OCI-LY7 (cell line): ENCODE measurements at regions not wholly inside any gene's neighbourhood (a gene's known extent, or its start where the extent isn't known, plus 50 kb on each side); places are given as distances from the start of the nearest gene placed in this dataset.

Experiments
- EZH2phosphoT487 ChIP-seq: fragments of 200-600 bp; sonication (generic); IDR thresholded peaks from 2 replicates; pipeline ENCODE4 v1.6.1; 2018; ENCODE audit warnings: low read depth, borderline replicate concordance, mild to moderate bottlenecking, mixed run types, antibody characterized with exemption, low read length, moderate library complexity, mixed read lengths
- TF ChIP-seq, protein P1 (sequence below): fragments of 200-600 bp; sonication (generic); conservative IDR thresholded peaks from 2 replicates; pipeline ENCODE4 v1.5.1; 2014; ENCODE audit warnings: mild to moderate bottlenecking, antibody characterized with exemption, low read length, moderate library complexity, mixed read lengths

DNA sequence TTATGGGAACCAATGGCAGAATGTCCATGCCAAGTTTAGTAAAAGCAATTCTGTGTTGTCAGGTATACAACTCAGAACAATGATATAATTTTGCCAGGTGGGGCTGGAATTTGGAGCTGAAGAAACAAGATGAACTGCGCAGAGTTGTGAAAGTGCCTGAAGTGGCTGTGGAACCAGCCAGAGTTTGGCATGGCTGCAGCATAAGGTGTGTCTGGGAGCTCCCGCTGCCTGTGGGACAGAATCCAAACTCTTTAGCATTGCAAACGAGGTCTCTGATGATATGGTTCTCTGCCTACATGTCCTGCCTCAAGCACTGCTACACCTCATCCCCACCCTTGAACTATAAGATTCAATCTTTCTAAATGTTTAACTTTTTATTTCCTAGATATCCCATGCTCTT lies 909.7 kb downstream of the EPHA4 start:
- TF ChIP-seq, protein P1, sequence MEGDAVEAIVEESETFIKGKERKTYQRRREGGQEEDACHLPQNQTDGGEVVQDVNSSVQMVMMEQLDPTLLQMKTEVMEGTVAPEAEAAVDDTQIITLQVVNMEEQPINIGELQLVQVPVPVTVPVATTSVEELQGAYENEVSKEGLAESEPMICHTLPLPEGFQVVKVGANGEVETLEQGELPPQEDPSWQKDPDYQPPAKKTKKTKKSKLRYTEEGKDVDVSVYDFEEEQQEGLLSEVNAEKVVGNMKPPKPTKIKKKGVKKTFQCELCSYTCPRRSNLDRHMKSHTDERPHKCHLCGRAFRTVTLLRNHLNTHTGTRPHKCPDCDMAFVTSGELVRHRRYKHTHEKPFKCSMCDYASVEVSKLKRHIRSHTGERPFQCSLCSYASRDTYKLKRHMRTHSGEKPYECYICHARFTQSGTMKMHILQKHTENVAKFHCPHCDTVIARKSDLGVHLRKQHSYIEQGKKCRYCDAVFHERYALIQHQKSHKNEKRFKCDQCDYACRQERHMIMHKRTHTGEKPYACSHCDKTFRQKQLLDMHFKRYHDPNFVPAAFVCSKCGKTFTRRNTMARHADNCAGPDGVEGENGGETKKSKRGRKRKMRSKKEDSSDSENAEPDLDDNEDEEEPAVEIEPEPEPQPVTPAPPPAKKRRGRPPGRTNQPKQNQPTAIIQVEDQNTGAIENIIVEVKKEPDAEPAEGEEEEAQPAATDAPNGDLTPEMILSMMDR: no peak
- TF ChIP-seq EZH2phosphoT487: no peak
